ENCODE measurements at regions not wholly inside any gene's neighbourhood (a gene's known extent, or its start where the extent isn't known, plus 50 kb on each side); places are given as distances from the start of the nearest gene placed in this dataset.

DNA sequence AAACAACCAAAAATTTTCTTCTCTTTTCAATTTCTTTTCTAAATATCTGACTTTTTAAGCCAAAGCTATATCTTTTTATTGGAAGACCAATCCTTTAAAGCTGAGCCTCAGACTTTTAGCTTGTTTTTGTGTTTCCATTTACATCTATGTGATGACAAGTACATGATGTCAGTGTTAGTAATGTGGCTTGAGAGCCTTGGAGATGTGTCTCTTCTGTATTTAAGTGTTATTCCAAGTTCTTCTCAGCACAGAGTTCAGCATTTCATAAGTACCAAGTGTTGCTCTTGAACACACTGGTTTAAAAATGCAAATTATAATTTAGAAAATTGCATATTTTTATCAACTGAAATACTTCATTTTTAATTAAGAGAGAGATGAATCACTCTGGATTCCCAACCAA is 948.9 kb upstream of the FLRT2 start:
- H3K79me2 ChIP-seq (replicated peaks; ENCODE audit: insufficient read depth, low read length) = no peaks in the 10 kb centered on the region
- H3K9ac ChIP-seq (ENCODE audit: low read length) = no peak overlapping the region
- H3K4me3 ChIP-seq (ENCODE audit: low read length) = no peak overlapping the region
- H3K36me3 ChIP-seq (ENCODE audit: insufficient read depth, low read length) = no peaks in the 10 kb centered on the region
- H4K20me1 ChIP-seq (ENCODE audit: insufficient read depth) = no peaks in the 10 kb centered on the region
- no peaks in the 10 kb centered on the region for H3K27me3 ChIP-seq (ENCODE audit: insufficient read depth, low read depth, low read length)
- no peak overlapping the region for H3K4me2 ChIP-seq (ENCODE audit: low read length)
- no peak overlapping the region for H3K27ac ChIP-seq (ENCODE audit: low read length)
- no peak overlapping the region for H2AFZ ChIP-seq (ENCODE audit: low read depth, low read length)
- H3K9me2 ChIP-seq (ENCODE audit: insufficient read depth, low read length) = no peaks in the 10 kb centered on the region
- H3K9me3 ChIP-seq (ENCODE audit: low read length) = no peaks in the 10 kb centered on the region
- TF ChIP-seq REST (IDR thresholded peaks at IDR 0.05; ENCODE audit: borderline replicate concordance) (no peak), EZH2 (IDR thresholded peaks at IDR 0.05; ENCODE audit: borderline replicate concordance, insufficient read depth, low read length, poor library complexity, severe bottlenecking) (no peak), TAF1 (IDR thresholded peaks at IDR 0.05; ENCODE audit: low read depth) (no peak), EP300 (conservative IDR thresholded peaks at IDR 0.05; ENCODE audit: poor library complexity, severe bottlenecking) (no peak), POLR2AphosphoS5 (IDR thresholded peaks at IDR 0.05) (no peak), MXI1 (conservative IDR thresholded peaks at IDR 0.05; ENCODE audit: poor library complexity, severe bottlenecking) (no peak), SMC3 (conservative IDR thresholded peaks at IDR 0.05; ENCODE audit: poor library complexity) (no peak), RAD21 (conservative IDR thresholded peaks at IDR 0.05) (no peak)
- TF ChIP-seq, protein P1, sequence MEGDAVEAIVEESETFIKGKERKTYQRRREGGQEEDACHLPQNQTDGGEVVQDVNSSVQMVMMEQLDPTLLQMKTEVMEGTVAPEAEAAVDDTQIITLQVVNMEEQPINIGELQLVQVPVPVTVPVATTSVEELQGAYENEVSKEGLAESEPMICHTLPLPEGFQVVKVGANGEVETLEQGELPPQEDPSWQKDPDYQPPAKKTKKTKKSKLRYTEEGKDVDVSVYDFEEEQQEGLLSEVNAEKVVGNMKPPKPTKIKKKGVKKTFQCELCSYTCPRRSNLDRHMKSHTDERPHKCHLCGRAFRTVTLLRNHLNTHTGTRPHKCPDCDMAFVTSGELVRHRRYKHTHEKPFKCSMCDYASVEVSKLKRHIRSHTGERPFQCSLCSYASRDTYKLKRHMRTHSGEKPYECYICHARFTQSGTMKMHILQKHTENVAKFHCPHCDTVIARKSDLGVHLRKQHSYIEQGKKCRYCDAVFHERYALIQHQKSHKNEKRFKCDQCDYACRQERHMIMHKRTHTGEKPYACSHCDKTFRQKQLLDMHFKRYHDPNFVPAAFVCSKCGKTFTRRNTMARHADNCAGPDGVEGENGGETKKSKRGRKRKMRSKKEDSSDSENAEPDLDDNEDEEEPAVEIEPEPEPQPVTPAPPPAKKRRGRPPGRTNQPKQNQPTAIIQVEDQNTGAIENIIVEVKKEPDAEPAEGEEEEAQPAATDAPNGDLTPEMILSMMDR (IDR thresholded peaks at IDR 0.05; ENCODE audit: poor library complexity, severe bottlenecking) = no peak
- no peaks in the 10 kb centered on the region for H3F3A ChIP-seq (ENCODE audit: insufficient read depth, low read length, poor library complexity, severe bottlenecking)

DNA sequence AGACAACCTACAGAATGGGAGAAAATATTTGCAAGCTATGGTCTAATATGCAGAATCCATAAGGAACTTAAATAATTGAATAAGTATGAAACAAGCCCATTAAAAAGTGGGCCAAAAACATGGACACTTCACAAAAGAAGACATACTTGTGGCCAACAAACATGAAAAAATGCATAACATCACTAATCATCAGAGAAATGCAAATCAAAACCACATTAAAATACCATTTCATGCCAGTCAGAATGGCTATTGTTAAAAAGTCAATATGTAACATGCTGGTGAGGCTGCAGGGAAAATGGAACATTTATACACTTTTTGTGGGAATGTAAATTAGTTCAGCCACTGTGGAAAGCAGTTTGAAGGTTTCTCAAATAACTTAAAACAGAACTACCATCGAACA is 945.4 kb upstream of the FLRT2 start:
- Histone ChIP-seq H3K79me2 (replicated peaks; ENCODE audit: insufficient read depth, low read length) (no peaks in the 10 kb centered on the region), H3K27ac (ENCODE audit: low read length) (no peak overlapping the region), H3K4me3 (ENCODE audit: low read length) (no peak overlapping the region), H3K9me2 (ENCODE audit: insufficient read depth, low read length) (no peaks in the 10 kb centered on the region), H2AFZ (ENCODE audit: low read depth, low read length) (no peak overlapping the region), H3K4me2 (ENCODE audit: low read length) (no peak overlapping the region), H3F3A (ENCODE audit: insufficient read depth, low read length, poor library complexity, severe bottlenecking) (no peaks in the 10 kb centered on the region), H3K9me3 (ENCODE audit: low read length) (no peaks in the 10 kb centered on the region), H3K36me3 (ENCODE audit: insufficient read depth, low read length) (no peaks in the 10 kb centered on the region), H3K9ac (ENCODE audit: low read length) (no peak overlapping the region), H3K27me3 (ENCODE audit: insufficient read depth, low read depth, low read length) (no peaks in the 10 kb centered on the region), H4K20me1 (ENCODE audit: insufficient read depth) (no peaks in the 10 kb centered on the region)
- TF ChIP-seq TAF1 (IDR thresholded peaks at IDR 0.05; ENCODE audit: low read depth) = no peak
- TF ChIP-seq, protein P1 (IDR thresholded peaks at IDR 0.05; ENCODE audit: poor library complexity, severe bottlenecking) = no peak
- TF ChIP-seq POLR2AphosphoS5 (IDR thresholded peaks at IDR 0.05) = no peak
- TF ChIP-seq MXI1 (conservative IDR thresholded peaks at IDR 0.05; ENCODE audit: poor library complexity, severe bottlenecking) = no peak
- no peak for TF ChIP-seq REST (IDR thresholded peaks at IDR 0.05; ENCODE audit: borderline replicate concordance)
- TF ChIP-seq EP300 (conservative IDR thresholded peaks at IDR 0.05; ENCODE audit: poor library complexity, severe bottlenecking) = no peak
- TF ChIP-seq RAD21 (conservative IDR thresholded peaks at IDR 0.05) = no peak
- TF ChIP-seq EZH2 (IDR thresholded peaks at IDR 0.05; ENCODE audit: borderline replicate concordance, insufficient read depth, low read length, poor library complexity, severe bottlenecking) = no peak
- no peak for TF ChIP-seq SMC3 (conservative IDR thresholded peaks at IDR 0.05; ENCODE audit: poor library complexity)
